K562 (cell line): ENCODE measurements at regions not wholly inside any gene's neighbourhood (a gene's known extent, or its start where the extent isn't known, plus 50 kb on each side); places are given as distances from the start of the nearest gene placed in this dataset.
"Not testable (repeated sequence)": the region's sequence is repeated elsewhere in the genome, so short reads cannot be mapped to it uniquely, and the experiment has no call there.

Source experiments
- ATF7 ChIP-seq: fragments of 450-650 bp; IDR thresholded peaks from 2 replicates; pipeline ENCODE4 v1.7.1; 2014; ENCODE audit warnings: mild to moderate bottlenecking, moderate library complexity
- TCF7L2 ChIP-seq: fragments of 150-350 bp; IDR thresholded peaks from 2 replicates; pipeline ENCODE4 v1.6.1; 2016; ENCODE audit warnings: low read depth, mild to moderate bottlenecking, low read length, moderate library complexity

GRCh38 chr1:224012162-224012561 is 101.7 kb upstream of the FBXO28 start:
- not testable (repeated sequence) for TF ChIP-seq TCF7L2, ATF7
